GM21529 (cell line): ENCODE measurements at regions not wholly inside any gene's neighbourhood (a gene's known extent, or its start where the extent isn't known, plus 50 kb on each side); places are given as distances from the start of the nearest gene placed in this dataset.
"Not testable (repeated sequence)": the region's sequence is repeated elsewhere in the genome, so short reads cannot be mapped to it uniquely, and the experiment has no call there.

ENCODE experiments used
- ATAC-seq: cut with Tn5 transposase; IDR thresholded peaks from one replicate; pipeline ENCODE4 v1.9.1; 2021; ENCODE audit not compliant: unreplicated experiment

DNA sequence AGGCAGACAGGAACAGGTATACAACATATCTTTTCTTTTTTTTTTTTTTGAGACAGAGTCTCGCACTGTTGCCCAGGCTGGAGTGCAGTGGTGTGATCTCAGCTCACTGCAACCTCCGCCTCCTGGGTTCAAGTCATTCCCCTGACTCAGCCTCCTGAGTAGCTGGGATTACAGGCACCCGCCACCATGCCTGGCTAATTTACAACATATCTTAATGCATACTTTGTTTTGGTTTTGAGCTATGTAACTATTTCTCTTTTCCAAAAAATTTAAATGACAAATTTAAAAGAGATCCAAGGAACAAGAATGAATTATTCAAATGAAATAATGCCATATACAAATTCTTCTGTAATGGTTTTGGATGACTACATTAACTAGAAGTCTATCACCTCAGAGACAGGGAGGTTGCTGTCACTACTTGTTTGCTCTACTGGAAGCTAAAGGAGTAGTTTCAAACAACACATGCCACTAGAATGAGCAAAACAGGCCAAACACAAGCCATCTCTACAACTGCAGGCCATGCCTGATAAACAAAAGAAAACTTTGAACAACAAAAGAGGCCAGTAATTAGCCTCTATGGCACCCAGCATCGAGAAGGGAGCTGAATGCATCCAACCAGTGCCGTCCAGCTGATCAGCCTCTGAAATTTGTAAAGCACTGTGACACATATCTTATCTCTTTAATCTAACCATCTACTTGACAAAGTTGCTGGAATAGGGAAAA, 133.6 kb upstream of the VOPP1 start:
- not testable (repeated sequence) for ATAC-seq

DNA sequence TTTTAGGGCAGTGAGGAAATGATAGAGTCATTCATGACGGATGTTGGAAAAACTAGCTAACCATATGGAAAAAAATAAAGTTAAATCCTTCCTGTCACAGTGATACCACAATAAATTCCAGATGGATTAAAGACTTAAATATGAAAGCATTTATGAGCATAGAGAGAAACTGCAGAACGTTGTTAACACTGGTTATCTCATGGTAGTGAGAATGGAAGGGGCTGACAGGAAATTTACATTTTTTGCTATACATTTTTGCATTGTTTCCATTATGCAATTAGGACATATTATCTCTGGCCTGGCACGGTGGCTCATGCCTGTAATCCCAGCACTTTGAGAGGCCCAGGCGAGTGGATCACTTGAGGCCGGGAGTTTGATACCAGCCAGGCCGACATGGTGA, 130.5 kb upstream of the VOPP1 start:
- ATAC-seq, result not testable (repeated sequence)

DNA sequence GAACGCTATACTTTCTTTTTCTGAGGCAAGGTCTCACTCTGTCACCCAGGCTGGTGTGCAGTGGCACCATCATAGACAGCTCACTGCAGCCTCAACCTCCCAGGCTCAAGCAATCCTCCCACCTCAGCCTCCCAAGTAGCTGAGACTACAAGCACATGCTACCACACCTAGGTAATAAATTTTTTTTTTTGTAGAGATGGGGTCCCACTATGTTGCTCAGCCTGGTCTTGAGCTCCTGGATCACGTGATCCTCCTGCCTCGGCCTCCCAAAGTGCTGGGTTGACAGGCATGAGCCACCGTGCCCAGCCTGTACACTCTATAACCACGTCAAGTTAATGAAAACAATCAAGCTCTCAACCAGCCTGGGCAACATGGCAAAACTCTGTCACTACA, 127.1 kb upstream of the VOPP1 start:
- not testable (repeated sequence) for ATAC-seq

DNA sequence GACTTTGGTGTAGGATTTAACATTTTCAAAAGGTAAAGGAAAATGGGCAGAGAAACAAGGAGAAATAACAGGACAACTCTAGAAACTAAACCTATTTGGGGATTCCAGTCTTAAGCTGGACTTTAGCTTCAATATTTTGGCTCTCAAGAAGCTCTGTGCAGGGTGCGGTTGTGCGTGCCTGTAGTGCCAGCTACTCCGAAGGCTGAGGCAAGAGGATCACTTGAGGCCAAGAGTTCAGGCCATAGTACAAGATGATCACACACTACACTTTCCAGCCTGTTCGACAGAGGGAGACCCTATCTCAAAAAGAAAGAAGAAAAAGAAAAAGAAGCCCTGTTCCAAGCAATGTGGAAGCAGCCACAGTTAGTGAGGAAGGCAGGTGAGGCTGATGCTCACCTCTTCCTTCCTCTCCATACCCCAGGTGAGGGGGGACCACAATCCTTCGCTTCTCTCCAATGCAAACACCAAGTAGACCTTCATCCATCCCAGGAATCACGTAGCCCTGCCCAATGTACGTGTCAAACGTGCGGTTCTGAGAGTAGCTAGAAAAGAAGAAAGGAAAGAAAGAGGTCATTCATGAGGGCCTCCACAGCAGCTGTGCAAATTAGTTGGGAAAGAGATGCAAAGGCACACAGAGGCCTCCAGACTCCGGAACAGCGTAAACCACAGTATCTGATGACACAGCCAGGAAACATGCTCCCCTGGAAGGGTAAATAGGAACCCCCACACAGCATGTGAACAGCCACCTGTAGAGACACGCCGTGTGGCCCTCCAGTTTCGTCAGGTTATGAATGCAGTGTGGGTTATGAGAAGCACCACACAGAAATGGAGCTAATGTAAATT, 126.5 kb upstream of the VOPP1 start:
- peak; percentile 93 for ATAC-seq

DNA sequence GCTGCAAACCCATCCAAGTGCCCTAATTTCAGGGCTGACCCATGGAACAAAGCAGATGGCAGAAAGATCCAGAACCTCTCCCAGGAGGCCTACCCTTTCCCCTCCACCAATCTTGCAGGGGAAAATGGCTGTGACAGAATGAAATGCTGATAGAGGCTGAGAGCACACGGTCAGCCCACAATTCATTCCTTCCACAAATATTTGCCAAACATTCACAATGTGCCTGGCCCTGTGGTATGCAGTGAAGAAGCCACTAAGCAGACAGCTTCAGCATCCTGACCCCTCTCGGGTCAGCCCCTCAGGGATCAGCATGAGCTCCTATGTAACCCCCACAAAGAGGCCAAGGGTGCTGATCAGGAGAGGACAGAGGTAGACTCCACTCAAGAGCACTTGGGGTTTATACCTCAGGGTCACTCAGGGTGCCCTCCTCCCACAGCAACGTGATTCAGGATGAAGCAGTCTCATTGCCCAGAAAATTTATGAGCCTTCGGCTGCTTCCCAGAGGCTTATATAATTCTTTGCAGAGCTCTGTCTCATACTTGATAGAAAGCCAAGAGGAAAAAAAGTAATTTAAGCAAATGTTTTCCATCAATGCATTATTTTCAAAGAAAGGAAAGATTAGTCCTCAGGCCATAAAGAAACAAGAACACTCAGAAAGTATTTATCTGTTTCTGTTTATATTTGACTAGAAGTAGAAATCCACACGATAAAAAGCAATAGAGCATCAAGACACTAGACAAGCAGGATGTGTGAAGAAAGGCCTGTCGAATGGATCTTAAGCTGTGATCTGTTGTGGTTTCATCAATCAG, 123.8 kb upstream of the VOPP1 start:
- not testable (repeated sequence) for ATAC-seq

DNA sequence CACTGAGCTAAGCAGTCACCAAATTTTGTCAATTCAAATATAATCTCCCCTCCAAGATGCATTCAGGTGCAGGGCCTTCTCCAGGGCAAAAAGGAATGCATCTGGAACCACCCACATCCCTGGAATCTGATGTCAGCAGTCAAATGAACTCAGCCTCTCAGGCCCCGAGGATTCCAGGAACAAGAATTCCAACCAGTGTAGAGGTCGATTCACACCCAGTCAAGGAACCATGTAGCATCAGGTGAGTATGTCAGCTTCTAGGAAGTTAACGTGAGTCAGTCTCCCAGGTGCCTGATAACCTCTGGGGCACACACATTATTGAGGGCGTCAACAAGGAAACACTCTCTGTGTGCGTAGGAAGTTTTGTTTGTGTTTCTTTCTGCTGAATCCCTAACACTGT, 122.2 kb upstream of the VOPP1 start:
- not testable (repeated sequence) for ATAC-seq

DNA sequence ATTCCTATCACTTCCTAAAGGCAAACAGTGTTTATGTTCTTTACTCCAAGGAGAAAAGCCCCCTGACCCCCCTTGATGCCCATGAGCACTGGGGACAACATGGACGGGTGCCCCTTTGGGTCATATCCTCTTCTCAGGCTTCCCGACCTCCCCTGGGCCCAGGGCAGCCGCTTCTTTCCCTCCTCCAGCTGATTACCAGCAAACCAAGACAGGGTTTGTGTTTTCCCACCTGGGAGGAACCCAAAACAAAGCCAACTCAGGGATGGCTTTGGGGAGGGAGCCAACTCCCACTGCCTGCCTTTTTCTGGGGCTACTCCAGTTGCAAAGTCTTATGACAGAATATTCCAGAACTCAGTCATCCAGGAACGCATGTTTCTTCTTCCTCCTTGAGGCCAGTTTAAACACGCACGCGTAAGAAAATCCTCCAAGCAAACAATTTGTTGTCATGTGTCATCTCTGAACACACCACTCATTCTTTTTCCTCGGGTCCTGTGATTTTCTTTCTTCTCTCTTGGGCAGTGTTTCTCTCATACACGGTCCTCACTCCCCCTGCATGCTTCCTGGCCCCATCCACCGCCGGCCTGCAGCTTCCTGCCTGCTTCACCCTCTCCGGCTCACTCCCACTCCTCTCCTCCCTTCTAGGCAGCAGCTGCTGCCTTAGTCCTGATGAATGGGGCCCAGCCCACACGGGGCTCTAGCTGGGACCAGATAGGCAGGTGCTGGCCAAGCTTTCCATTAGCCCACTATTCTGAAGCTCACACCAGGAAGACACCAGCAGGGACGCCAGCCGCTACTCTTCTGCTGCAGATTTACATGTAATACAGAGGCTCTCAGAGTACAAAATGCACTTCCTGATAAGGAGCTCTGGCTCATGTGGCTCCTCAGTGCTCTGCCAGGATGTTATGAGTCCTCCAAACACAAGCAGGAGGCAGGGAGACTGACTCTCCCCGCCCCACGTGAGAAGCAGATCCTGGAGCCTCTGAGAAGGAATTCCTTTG, 116.7 kb upstream of the VOPP1 start:
- not testable (repeated sequence) for ATAC-seq

DNA sequence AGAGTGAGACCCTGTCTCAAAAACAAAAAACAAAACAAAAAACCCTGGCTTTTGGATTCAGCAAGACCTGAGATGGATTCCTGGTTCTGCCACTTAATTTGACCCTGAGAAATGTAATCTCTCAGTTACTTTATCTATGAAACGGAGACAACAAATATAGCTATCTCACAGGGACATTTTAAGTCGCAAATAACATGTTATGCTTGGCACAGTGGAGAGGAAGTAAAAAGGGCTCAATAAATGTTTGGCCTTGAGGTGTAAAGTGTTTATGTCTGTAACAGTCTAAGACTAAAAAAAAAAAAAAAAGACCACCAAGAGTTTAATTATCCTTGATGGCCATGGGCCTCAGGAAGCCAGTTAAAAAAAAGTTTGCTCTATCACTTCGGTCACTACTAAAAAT, 116.0 kb upstream of the VOPP1 start:
- not testable (repeated sequence) for ATAC-seq

DNA sequence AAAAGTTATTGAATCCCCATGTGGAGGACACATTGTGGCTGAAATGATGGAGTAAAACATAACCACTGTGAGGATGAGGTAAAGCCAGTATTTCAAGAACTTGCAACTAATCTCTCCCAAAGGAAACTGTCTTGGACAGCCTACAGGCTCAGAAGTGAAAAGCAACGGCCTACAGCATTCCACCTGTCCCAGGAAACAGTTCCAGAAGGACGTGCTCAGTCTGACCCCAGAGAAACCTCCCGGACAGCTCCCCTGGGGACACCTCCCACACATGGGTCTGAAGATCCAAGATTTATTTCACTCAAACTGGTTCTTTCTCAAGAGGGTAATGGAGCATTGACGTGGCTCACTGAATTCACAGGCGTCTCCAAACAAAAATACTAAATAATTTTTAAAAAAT, 115.0 kb upstream of the VOPP1 start:
- not testable (repeated sequence) for ATAC-seq

DNA sequence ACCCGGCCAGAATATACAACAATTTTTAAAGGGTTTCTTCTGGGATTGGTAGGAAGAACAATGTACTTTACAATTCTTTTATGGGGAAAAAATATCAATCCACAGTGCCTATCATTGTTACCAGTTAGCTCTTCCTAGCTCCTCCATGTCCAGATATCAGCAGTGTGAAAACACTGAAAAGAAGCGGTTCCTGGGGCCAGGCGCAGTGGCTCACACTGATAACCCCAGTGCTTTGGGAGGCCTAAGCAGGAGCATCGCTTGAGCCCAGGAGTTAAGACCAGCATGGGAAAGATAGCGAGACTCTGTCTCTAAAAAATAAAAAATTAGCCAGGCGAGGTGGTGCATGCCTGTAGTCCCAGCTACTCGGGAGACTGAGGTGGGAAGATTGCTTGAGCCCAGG, 114.5 kb upstream of the VOPP1 start:
- not testable (repeated sequence) for ATAC-seq

DNA sequence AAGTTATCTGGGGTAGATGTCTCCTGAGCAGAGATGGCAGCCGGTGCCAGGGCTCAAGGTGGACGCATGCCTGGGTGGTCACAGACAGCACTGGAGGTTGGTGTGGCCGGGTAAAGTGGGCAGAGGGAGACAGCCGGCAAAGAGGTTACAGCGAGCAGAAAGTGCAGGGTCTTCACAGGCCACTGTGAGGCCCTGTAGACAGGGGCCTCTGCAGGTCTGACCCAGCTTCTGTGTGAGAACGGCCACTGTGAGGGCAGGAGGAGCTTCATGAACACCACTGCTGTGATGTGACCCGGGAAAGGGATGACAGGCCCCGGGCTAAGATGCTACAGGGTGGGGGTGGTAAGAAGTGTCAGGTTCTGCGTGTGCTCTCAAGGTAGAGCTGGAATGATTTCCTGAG, 111.2 kb upstream of the VOPP1 start:
- not testable (repeated sequence) for ATAC-seq

DNA sequence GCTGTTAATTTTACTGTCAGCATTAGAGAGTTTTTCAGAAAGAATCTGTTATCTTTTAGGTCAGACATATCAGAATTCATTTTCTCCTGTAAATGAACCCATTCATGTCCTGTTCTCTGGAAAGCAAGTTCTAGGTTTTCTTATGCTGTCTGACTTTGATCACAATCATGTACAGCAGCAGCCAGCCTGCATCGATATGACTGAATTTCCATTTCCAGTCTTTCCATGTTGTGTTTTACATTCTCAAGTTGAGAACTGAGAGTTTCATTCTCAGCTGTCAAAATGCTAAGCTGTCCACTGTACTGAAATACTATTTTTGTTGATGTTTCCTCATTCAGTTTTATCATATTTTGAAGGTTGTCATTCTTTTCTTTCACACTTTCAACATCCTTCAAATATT, 103.3 kb upstream of the VOPP1 start:
- ATAC-seq, result not testable (repeated sequence)

DNA sequence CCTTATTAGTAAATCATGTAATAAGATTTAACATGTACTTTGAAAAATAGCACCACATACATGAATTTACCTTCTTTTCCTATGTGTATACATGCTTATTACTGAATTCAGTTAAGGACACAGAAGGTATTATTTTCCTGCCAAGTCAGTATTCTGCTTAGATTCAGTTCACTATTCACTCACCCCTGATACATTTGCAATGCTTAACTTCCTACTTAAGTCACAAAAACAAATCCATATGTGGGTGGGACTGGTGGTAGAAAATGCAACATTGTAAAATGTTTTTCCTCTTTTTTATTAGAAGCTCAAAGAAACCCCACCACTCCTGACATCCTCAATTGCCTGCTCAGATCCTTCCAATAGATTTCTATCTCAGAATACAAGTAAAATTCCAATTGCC, 101.2 kb upstream of the VOPP1 start:
- ATAC-seq, result not testable (repeated sequence)

DNA sequence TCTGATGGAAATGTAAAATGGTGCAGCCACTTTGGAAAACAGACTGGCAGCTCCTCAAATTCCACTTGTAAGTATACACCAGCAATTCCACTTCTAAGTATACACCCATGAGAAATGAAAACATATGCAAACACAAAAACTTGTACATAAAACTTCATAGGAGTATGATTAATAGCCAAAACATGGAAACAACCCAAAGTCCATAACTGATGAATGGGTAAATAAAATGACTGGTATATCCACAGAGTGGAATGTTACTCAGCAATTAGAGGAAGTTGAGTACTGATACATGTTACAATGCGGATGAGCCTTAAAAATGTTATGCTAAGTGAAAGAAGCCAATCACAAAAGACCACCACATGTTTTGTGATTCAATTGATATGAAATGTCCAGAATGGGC, 99.8 kb upstream of the VOPP1 start:
- ATAC-seq, result not testable (repeated sequence)

DNA sequence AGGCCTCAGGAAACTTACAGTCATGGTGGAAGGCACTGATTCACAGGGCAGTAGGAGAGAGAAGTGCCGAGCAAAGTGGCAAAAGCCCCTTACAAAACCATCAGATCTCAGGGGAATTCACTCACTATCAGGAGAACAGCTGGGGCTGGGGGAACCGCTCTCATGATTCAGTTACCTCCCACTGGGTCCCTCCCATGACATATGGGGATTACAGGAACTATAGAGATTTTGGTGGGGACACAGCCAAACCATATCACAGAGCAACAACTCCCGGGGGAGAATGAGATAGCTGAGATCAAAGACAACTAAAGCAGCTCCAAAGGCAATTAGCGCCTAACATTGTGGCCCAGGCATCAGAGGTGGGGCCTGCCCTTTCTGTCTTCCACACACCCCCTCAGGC, 85.4 kb upstream of the VOPP1 start:
- no peak for ATAC-seq

DNA sequence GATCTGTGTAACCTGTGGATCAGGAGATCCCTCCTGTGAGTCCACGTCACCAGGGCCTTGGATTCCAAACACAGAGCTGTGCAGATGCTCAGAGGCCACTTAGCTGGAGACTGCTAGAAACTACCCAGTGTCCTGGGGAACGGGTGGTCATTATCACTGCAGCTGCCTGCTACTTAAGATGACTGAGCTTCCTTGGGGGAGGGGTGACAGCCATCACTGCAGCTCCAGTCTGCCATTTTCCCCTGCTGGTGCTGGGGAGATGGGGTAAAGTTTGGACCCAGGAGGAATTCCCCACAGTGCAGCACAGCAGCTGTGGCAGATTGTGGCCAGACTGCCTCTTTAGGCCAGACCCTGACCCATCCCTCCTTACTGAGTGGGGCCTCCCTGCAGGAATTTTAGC, 78.8 kb upstream of the VOPP1 start:
- ATAC-seq, result no peak

DNA sequence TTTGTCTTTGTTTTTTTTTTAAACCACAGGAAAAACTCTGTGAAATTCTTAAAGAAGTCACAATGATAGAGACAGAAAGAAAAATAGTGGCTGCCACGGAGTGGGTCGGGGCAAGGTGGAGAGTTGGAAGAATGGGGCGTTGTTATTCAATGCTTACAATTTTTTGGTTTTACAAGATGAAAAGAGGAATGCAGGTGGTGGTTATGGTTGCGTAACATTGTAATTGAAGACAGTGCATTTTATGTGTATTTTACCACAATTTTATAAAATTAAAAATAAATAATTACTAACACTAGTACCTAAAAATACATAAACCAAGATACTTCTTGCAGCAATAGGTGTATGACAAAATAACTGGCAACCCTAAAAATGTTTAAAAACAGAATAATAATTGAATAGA, 76.9 kb upstream of the VOPP1 start:
- no peak for ATAC-seq

DNA sequence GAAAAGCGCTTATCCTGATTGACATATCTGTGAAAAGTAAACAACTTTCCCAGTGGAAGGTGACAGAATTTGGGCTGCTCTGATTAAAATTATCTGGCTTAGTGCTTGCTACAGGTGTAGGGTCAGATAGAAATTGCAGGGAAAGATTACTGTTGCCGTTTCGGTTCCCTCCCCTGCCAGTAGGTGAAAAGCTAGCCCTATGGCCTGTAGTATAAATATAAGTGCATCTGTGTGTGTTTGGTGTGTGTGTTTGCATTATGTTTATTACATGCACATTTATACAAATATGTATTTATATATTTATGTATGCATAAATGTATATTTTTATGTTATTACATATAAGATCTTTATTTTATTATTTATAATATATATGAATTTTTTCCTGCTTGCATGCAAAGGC, 72.3 kb upstream of the VOPP1 start:
- ATAC-seq, result no peak

DNA sequence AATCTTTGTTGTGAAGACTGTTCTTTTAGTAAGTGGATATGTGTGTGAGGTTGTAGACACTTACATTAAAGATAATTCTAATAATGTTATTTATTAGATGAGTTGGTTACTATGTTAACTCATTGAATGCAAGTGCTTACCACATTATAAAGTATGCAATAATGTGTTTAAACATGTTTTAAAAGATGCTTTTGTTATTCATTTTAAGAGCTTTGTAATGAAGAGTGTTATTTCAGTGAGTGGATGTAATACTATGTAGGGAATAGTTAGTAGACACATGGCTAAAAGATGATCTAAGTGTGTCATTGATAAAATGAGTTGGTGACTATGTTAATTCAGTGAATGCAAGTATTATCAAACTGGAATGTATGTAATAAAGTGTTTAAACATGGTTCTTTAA, 70.0 kb upstream of the VOPP1 start:
- no peak for ATAC-seq

DNA sequence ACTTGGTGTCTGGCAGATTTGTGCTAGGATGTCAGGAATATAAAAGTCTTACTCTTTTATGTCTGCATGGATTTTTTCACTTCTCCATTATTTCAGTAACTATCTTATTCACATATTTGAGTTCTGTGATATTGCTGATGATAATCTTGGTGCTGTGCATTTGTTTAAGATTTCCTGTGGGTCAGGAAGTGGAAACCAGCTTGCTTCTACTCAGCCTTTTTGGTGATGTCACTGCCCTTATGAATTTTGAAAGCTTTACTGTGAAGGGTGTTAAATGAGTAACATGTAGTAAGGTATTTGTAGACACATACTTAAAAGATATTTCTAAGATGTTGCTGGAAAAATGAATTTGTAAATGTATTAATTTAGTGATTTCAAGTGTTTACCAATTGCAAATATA, 69.5 kb upstream of the VOPP1 start:
- ATAC-seq, result peak; percentile 87
